Activated B cell treated with CpG ODN at 0.5 μM for 24 hours (primary cell): ENCODE measurements at regions not wholly inside any gene's neighbourhood (a gene's known extent, or its start where the extent isn't known, plus 50 kb on each side); places are given as distances from the start of the nearest gene placed in this dataset.
"Not testable (repeated sequence)": the region's sequence is repeated elsewhere in the genome, so short reads cannot be mapped to it uniquely, and the experiment has no call there.

Experiments used
- ATAC-seq: fragments of 200-7000 bp; cut with Tn5 transposase; one replicate; pipeline ENCODE4 v1.10.0; 2021; ENCODE audit warnings: low read depth, mild to moderate bottlenecking, moderate library complexity
- CTCF ChIA-PET: fragments of 350-600 bp; sonication (Branson Sonifier 250); formaldehyde crosslinking; loops from one replicate; lab custom pipeline; 2021; ENCODE audit warnings: antibody characterized with exemption; lab: Charles Lee
- POLR2A ChIA-PET: fragments of 350-600 bp; sonication (Branson Sonifier 250); formaldehyde crosslinking; loops from one replicate; lab custom pipeline; 2021; ENCODE audit warnings: antibody characterized with exemption; lab: Charles Lee
- DNase-seq: peaks from one replicate; pipeline ENCODE4 v3.0.0; 2022
- H3K27ac Mint-ChIP-seq: one replicate; pipeline ENCODE4 v1.8.0; 2020; ENCODE audit warnings: mixed read lengths
- H3K27me3 Mint-ChIP-seq: one replicate; pipeline ENCODE4 v1.8.0; 2021; ENCODE audit warnings: mixed read lengths
- H3K36me3 Mint-ChIP-seq: one replicate; pipeline ENCODE4 v1.8.0; 2021; ENCODE audit warnings: low read depth, mixed read lengths
- H3K4me1 Mint-ChIP-seq: one replicate; pipeline ENCODE4 v1.8.0; 2021; ENCODE audit warnings: mixed read lengths
- H3K4me3 Mint-ChIP-seq: one replicate; pipeline ENCODE4 v1.8.0; 2020; ENCODE audit warnings: mild to moderate bottlenecking, mixed read lengths
- H3K9me3 Mint-ChIP-seq: one replicate; pipeline ENCODE4 v1.8.0; 2020; ENCODE audit warnings: mixed read lengths
- CTCF ChIP-seq: fragments of 200-600 bp; IDR thresholded peaks from one replicate; pipeline ENCODE4 v1.8.0; 2022; ENCODE audit warnings: antibody characterized with exemption, mild to moderate bottlenecking
- intact Hi-C: fragments of 100-400 bp; cut with micrococcal nuclease; formaldehyde crosslinking; loops from one replicate; pipeline ENCODE4 v1.15.1; 2024

GRCh38 chr2:180781276-180781675, 199.1 kb upstream of the UBE2E3 start:
- no peak for TF ChIP-seq CTCF
- no peaks in the 10 kb centered on the region for H3K36me3 Mint-ChIP-seq
- no peaks in the 10 kb centered on the region for H3K27me3 Mint-ChIP-seq
- ChIA-PET CTCF (no interaction called here), POLR2A (no interaction called here)
- intact Hi-C loops, result no loop called here
- no peak overlapping the region for H3K4me3 Mint-ChIP-seq
- no peak for DNase-seq
- peaks cover 2% of the 10 kb centered on the region for H3K9me3 Mint-ChIP-seq
- no peaks in the 10 kb centered on the region for H3K4me1 Mint-ChIP-seq
- ATAC-seq, result no peak
- H3K27ac Mint-ChIP-seq, result no peak overlapping the region

- no peak for DNase-seq
- H3K9me3 Mint-ChIP-seq, result no peaks in the 10 kb centered on the region
- no peak for TF ChIP-seq CTCF
- CTCF ChIA-PET, result no interaction called here
- H3K4me3 Mint-ChIP-seq, result no peak overlapping the region
- H3K27ac Mint-ChIP-seq, result no peak overlapping the region
- intact Hi-C loops, result no loop called here
- H3K36me3 Mint-ChIP-seq, result no peaks in the 10 kb centered on the region
- no peaks in the 10 kb centered on the region for H3K4me1 Mint-ChIP-seq
- no peak for ATAC-seq
- H3K27me3 Mint-ChIP-seq, result no peaks in the 10 kb centered on the region
- POLR2A ChIA-PET, result no interaction called here
Measured at GRCh38 chr2:180778291-180778690, 202.1 kb upstream of the UBE2E3 start.

- Mint-ChIP-seq H3K9me3 (no peaks in the 10 kb centered on the region), H3K4me1 (no peaks in the 10 kb centered on the region), H3K27me3 (no peaks in the 10 kb centered on the region), H3K4me3 (no peak overlapping the region), H3K36me3 (no peaks in the 10 kb centered on the region), H3K27ac (no peak overlapping the region)
- TF ChIP-seq CTCF, result no peak
- POLR2A ChIA-PET, result no interaction called here
- intact Hi-C loops, result no loop called here
- no peak for DNase-seq
- ATAC-seq, result no peak
- CTCF ChIA-PET, result no interaction called here
Measured at GRCh38 chr2:180776921-180777320, 203.5 kb upstream of the UBE2E3 start.

- Mint-ChIP-seq H3K27me3 (no peaks in the 10 kb centered on the region), H3K4me3 (no peak overlapping the region), H3K4me1 (no peaks in the 10 kb centered on the region), H3K36me3 (no peaks in the 10 kb centered on the region), H3K9me3 (no peaks in the 10 kb centered on the region), H3K27ac (no peak overlapping the region)
- no peak for ATAC-seq
- no peak for DNase-seq
- no peak for TF ChIP-seq CTCF
- intact Hi-C loops, result no loop called here
- POLR2A ChIA-PET, result interaction anchor here (0.7 kb wide), 1 partner anchor 1289 kb away, joined by 3 read pairs; no protein-coding TSS in a partner anchor
- CTCF ChIA-PET, result no interaction called here
Measured at GRCh38 chr2:180775711-180776110, 204.7 kb upstream of the UBE2E3 start.

- H3K9me3 Mint-ChIP-seq, H3K27me3 Mint-ChIP-seq, CTCF ChIA-PET, intact Hi-C loops, DNase-seq, ATAC-seq, H3K36me3 Mint-ChIP-seq, H3K4me3 Mint-ChIP-seq, POLR2A ChIA-PET, H3K27ac Mint-ChIP-seq, H3K4me1 Mint-ChIP-seq: not testable (repeated sequence)
Measured at GRCh38 chr2:180765316-180765715, 215.1 kb upstream of the UBE2E3 start.

GRCh38 chr2:180763263-180763989, 217.0 kb upstream of the UBE2E3 start:
- no peak for ATAC-seq
- H3K4me3 Mint-ChIP-seq, result no peak overlapping the region
- H3K27ac Mint-ChIP-seq, result no peak overlapping the region
- CTCF ChIA-PET, result no interaction called here
- H3K4me1 Mint-ChIP-seq, result no peaks in the 10 kb centered on the region
- no peak for DNase-seq
- intact Hi-C loops, result no loop called here
- no peaks in the 10 kb centered on the region for H3K9me3 Mint-ChIP-seq
- no peaks in the 10 kb centered on the region for H3K27me3 Mint-ChIP-seq
- POLR2A ChIA-PET, result no interaction called here
- H3K36me3 Mint-ChIP-seq, result no peaks in the 10 kb centered on the region
- TF ChIP-seq CTCF, result no peak
